ENCODE measurements at regions not wholly inside any gene's neighbourhood (a gene's known extent, or its start where the extent isn't known, plus 50 kb on each side); places are given as distances from the start of the nearest gene placed in this dataset.

DNA sequence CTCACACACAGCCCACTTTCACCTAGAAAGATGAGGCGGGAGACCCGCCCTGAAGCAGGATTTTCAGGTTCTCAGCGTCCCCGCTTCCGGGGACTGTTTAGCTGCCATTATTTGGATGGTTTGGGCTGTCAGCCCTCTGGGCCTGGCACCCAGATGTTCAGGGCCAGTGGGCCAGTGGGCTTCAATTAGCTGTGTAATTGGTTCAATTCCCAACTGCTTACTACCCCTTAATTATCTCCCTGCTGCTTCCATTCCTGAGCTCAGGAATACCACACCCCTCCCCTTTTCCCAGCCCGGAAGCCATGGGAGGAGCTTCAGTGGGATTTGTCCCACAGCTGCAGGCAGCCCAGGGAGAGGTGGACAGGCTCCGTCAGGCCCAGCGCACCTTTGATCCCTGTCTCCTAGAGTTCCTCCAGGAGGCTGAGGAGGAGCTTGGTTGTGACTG, 114.1 kb upstream of the MYCN start:
- no peak for DNase-seq
- Histone ChIP-seq H3K36me3 (no peaks in the 10 kb centered on the region), H3K4me3 (no peak overlapping the region), H3K27ac (no peak overlapping the region), H3K9me3 (no peaks in the 10 kb centered on the region), H3K4me1 (no peaks in the 10 kb centered on the region), H3K27me3 (no peaks in the 10 kb centered on the region)
- TF ChIP-seq POLR2A (IDR thresholded peaks at IDR 0.05) (no peak), CTCF (IDR thresholded peaks at IDR 0.05) (no peak), POLR2AphosphoS5 (IDR thresholded peaks at IDR 0.05) (no peak), EP300 (IDR thresholded peaks at IDR 0.05; ENCODE audit: low read depth) (no peak)
- WGBS, 2 donors (ENCODE audit: low coverage in 1 of 2) = 49% methylated on average over 8 of the region's 8 CpGs; no CpG with 5 or more reads in 1 of the 2 donors
- in situ Hi-C loops (cut with MboI; ENCODE audit: low pct_ligation_motif_present in 1 of 4, low pct_unique_long_range_greater_than_20kb in 1 of 4, low sequenced_read_pairs in 3 of 4) (no loop called here), intact Hi-C loops (cut with DNase I; ENCODE audit: low total_unique reads) (no loop called here)

GRCh38 chr2:15827001-15827400, 113.3 kb upstream of the MYCN start:
- no peak overlapping the region for H3K27ac ChIP-seq
- no peaks in the 10 kb centered on the region for H3K36me3 ChIP-seq
- TF ChIP-seq POLR2AphosphoS5 (IDR thresholded peaks at IDR 0.05) = no peak
- no peak for TF ChIP-seq POLR2A (IDR thresholded peaks at IDR 0.05)
- TF ChIP-seq EP300 (IDR thresholded peaks at IDR 0.05; ENCODE audit: low read depth) = no peak
- no peak for TF ChIP-seq CTCF (IDR thresholded peaks at IDR 0.05)
- intact Hi-C loops (cut with DNase I; ENCODE audit: low total_unique reads) = no loop called here
- DNase-seq = no peak
- H3K4me1 ChIP-seq = no peaks in the 10 kb centered on the region
- 79 to 80% methylated on average over 4 of the region's 4 CpGs for WGBS, 2 donors (ENCODE audit: low coverage in 1 of 2)
- H3K27me3 ChIP-seq = no peaks in the 10 kb centered on the region
- H3K4me3 ChIP-seq = no peak overlapping the region
- in situ Hi-C loops (cut with MboI; ENCODE audit: low pct_ligation_motif_present in 1 of 4, low pct_unique_long_range_greater_than_20kb in 1 of 4, low sequenced_read_pairs in 3 of 4) = no loop called here
- no peaks in the 10 kb centered on the region for H3K9me3 ChIP-seq

DNA sequence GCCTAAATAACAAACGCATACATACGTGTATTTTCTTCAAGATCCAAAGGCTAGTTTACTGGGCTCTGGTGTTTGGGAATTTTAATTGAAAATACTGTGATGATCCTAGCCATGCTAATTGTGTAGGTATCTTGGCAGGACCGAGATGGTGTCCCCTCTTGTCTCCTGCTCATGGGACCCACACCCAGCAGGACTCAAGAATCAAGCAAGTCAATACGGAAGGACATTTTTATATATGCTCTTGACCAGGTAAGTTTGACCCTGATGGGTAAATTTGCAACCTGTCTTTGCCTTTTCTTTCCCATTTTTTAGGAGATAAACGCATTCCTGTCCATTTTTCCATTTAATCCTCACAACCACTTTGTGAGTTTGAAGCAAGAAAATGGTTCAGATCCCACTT, 111.8 kb upstream of the MYCN start:
- Histone ChIP-seq H3K4me3 (no peak overlapping the region), H3K36me3 (no peaks in the 10 kb centered on the region), H3K9me3 (no peaks in the 10 kb centered on the region), H3K27ac (no peak overlapping the region), H3K4me1 (no peaks in the 10 kb centered on the region), H3K27me3 (no peaks in the 10 kb centered on the region)
- in situ Hi-C loops (cut with MboI; ENCODE audit: low pct_ligation_motif_present in 1 of 4, low pct_unique_long_range_greater_than_20kb in 1 of 4, low sequenced_read_pairs in 3 of 4) = no loop called here
- no peak for TF ChIP-seq POLR2AphosphoS5 (IDR thresholded peaks at IDR 0.05)
- no peak for TF ChIP-seq POLR2A (IDR thresholded peaks at IDR 0.05)
- TF ChIP-seq EP300 (IDR thresholded peaks at IDR 0.05; ENCODE audit: low read depth) = no peak
- TF ChIP-seq CTCF (IDR thresholded peaks at IDR 0.05) = no peak
- no peak for DNase-seq
- WGBS, 2 donors (ENCODE audit: low coverage in 1 of 2) = 88 to 95% methylated on average over 2 to 5 of the region's 5 CpGs
- intact Hi-C loops (cut with DNase I; ENCODE audit: low total_unique reads) = no loop called here

DNA sequence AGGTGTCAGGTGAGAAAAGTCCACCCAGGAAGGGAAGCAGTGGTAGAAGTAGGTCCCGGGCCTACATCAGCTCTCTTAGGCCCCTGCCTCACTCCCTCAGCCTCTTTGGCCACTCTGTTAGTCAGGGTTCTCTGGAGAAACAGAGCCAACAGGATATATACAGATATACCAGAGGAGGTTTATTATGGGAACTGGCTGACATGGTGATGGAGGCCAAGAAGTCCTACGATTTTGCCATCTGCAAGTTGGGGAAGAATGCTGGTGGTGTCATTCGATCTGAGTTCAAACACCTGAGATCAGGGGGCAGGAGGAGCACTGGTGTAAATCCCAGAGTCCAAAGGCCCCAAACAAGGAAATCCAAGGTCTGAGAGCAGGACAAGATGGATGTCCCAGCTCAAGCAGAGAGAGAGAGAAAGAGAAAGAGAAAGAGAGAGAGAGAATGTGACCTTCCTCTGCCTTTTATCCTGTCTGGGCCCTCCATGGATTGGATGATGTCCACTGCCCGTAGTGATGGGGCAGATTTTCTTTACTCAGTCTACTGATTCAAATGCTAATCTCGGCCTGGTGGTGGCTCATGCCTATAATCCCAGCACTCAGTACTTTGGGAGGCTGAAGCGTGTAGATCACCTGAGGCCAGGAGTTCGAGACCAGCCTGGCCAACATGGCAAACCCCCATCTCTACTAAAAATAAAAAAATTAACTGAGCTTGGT, 111.1 kb upstream of the MYCN start:
- WGBS, 2 donors (ENCODE audit: low coverage in 1 of 2) = 79 to 84% methylated on average over 2 to 7 of the region's 7 CpGs
- Histone ChIP-seq H3K9me3 (no peaks in the 10 kb centered on the region), H3K36me3 (no peaks in the 10 kb centered on the region), H3K27ac (no peak overlapping the region), H3K4me3 (no peak overlapping the region), H3K4me1 (no peaks in the 10 kb centered on the region), H3K27me3 (no peaks in the 10 kb centered on the region)
- intact Hi-C loops (cut with DNase I; ENCODE audit: low total_unique reads) = no loop called here
- DNase-seq = no peak
- TF ChIP-seq EP300 (IDR thresholded peaks at IDR 0.05; ENCODE audit: low read depth) (no peak), POLR2AphosphoS5 (IDR thresholded peaks at IDR 0.05) (no peak), CTCF (IDR thresholded peaks at IDR 0.05) (no peak), POLR2A (IDR thresholded peaks at IDR 0.05) (no peak)
- in situ Hi-C loops (cut with MboI; ENCODE audit: low pct_ligation_motif_present in 1 of 4, low pct_unique_long_range_greater_than_20kb in 1 of 4, low sequenced_read_pairs in 3 of 4) = no loop called here

All from transverse colon (tissue), 4 donors.